HCT116 (cell line): ENCODE measurements at regions not wholly inside any gene's neighbourhood (a gene's known extent, or its start where the extent isn't known, plus 50 kb on each side); places are given as distances from the start of the nearest gene placed in this dataset.

ENCODE experiments used
- ATAC-seq: fragments of 200-7000 bp; cut with Tn5 transposase; 2 replicates; pipeline ENCODE4 v1.9.1; 2020; ENCODE audit warnings: mild to moderate bottlenecking, moderate library complexity
- BruUV-seq: library from RNA; stranded (reverse); fragments of 400-500 nt; replicated peaks from 2 replicates; lab custom pipeline; 2021; lab: Mats Ljungman, UMichigan
- CTCF ChIA-PET: fragments of 300-600 bp; sonication (Branson Sonifier 250); formaldehyde crosslinking; loops from one replicate; lab custom pipeline; 2021; ENCODE audit warnings: antibody characterized with exemption; lab: Charles Lee
- POLR2A ChIA-PET: fragments of 300-600, 350-600 bp; sonication (Branson Sonifier 250); formaldehyde crosslinking; loops from one replicate; lab custom pipeline; 2021; ENCODE audit warnings: antibody characterized with exemption; lab: Charles Lee
- RAD21 ChIA-PET, 2 experiments: fragments of 300-600 bp; sonication (Branson Sonifier 250); formaldehyde crosslinking; loops; one replicate each; lab custom pipeline; 2023; ENCODE audit warnings: low total read pairs in 2 of 2; ENCODE audit not compliant: uncharacterized antibody in 2 of 2, unreplicated experiment in 2 of 2, low non-redundant PET in 1 of 2; lab: Charles Lee
- DNase-seq: peaks from one replicate; pipeline ENCODE4 v3.0.0-alpha.2; 2010; ENCODE audit warnings: low read depth, low spot score
- H2AFZ ChIP-seq: fragments of 200-600 bp; shearing (Covaris generic), sonication (generic); 2 replicates; pipeline ENCODE4 v1.6.1; 2017; ENCODE audit warnings: low read depth, mixed run types, mixed read lengths, antibody characterized with exemption, low read length; ENCODE audit not compliant: poor library complexity, severe bottlenecking
- H3K27ac ChIP-seq: 2 replicates; pipeline ENCODE4 v1.5.1; 2012; ENCODE audit warnings: low read depth, low read length
- H3K27me3 ChIP-seq: fragments of 200-600 bp; sonication (generic); 2 replicates; pipeline ENCODE4 v1.6.1; 2016; ENCODE audit warnings: mixed run types, low read length, mixed read lengths; ENCODE audit not compliant: insufficient read depth
- H3K36me3 ChIP-seq, 2 experiments: fragments of 200-500 bp in 1 of 2; fragments of 200-600 bp in 1 of 2; sonication (Bioruptor generic) in 1 of 2; sonication (generic) in 1 of 2; 2 replicates each; pipeline versions ENCODE4 v1.5.1 to v1.6.1; 2014 to 2016; ENCODE audit warnings: low read length in 2 of 2, inconsistent platforms in 1 of 2, mixed read lengths in 1 of 2, mixed run types in 1 of 2; ENCODE audit not compliant: insufficient read depth in 2 of 2, control insufficient read depth in 1 of 2
- H3K4me1 ChIP-seq, 2 experiments: fragments of 200-600 bp in 1 of 2; sonication (generic) in 1 of 2; 2 replicates each; pipeline versions ENCODE4 v1.5.1 to v1.6.1; 2012 to 2017; ENCODE audit warnings: low read length in 2 of 2, inconsistent platforms in 1 of 2, mild to moderate bottlenecking in 1 of 2, mixed read lengths in 1 of 2, mixed run types in 1 of 2, moderate library complexity in 1 of 2; ENCODE audit not compliant: insufficient read depth in 2 of 2, control insufficient read depth in 1 of 2
- H3K4me2 ChIP-seq: fragments of 200-600 bp; sonication (generic); 2 replicates; pipeline ENCODE4 v1.6.1; 2017; ENCODE audit warnings: mixed run types, low read length, mixed read lengths
- H3K4me3 ChIP-seq, 2 experiments: fragments of 200-600 bp in 1 of 2; sonication (generic) in 1 of 2; replicated peaks in 1 of 2; 2 replicates each; pipeline ENCODE4 v1.5.1; 2011 to 2016; ENCODE audit warnings: low read length in 2 of 2, control low read depth in 1 of 2, low read depth in 1 of 2, mild to moderate bottlenecking in 1 of 2, mixed read lengths in 1 of 2, mixed run types in 1 of 2
- H3K79me2 ChIP-seq: fragments of 200-600 bp; sonication (generic); 2 replicates; pipeline ENCODE4 v1.6.1; 2017; ENCODE audit warnings: mild to moderate bottlenecking, mixed run types, low read length, moderate library complexity, mixed read lengths; ENCODE audit not compliant: insufficient read depth
- H3K9ac ChIP-seq: fragments of 200-600 bp; sonication (generic); 2 replicates; pipeline ENCODE4 v1.6.1; 2016; ENCODE audit warnings: low read length, mixed read lengths
- H3K9me2 ChIP-seq: fragments of 200-600 bp; sonication (generic), shearing (Covaris generic); 2 replicates; pipeline ENCODE4 v1.6.1; 2017; ENCODE audit warnings: mixed run types, mild to moderate bottlenecking, moderate library complexity; ENCODE audit not compliant: insufficient read depth
- H3K9me3 ChIP-seq, 2 experiments: fragments of 200-500 bp in 1 of 2; fragments of 200-600 bp in 1 of 2; sonication (Bioruptor generic) in 1 of 2; sonication (generic) in 1 of 2; 2 replicates each; pipeline ENCODE4 v1.6.1; 2014 to 2017; ENCODE audit warnings: low read length in 2 of 2, mixed read lengths in 2 of 2, inconsistent platforms in 1 of 2, low read depth in 1 of 2, mild to moderate bottlenecking in 1 of 2, mixed run types in 1 of 2, moderate library complexity in 1 of 2; ENCODE audit not compliant: control insufficient read depth in 1 of 2, insufficient read depth in 1 of 2
- H4K20me1 ChIP-seq: fragments of 200-600 bp; sonication (generic), shearing (Covaris generic); 2 replicates; pipeline ENCODE4 v1.6.1; 2017; ENCODE audit warnings: mixed run types, mild to moderate bottlenecking, moderate library complexity; ENCODE audit not compliant: insufficient read depth
- CBX3 ChIP-seq: IDR thresholded peaks from 2 replicates; pipeline ENCODE4 v1.6.1; 2012; ENCODE audit warnings: low read depth
- CEBPB ChIP-seq: IDR thresholded peaks from 2 replicates; pipeline ENCODE4 v1.6.1; 2012; ENCODE audit warnings: low read depth
- EGR1 ChIP-seq: IDR thresholded peaks from 2 replicates; pipeline ENCODE4 v1.6.1; 2012; ENCODE audit warnings: low read depth
- ELF1 ChIP-seq: IDR thresholded peaks from 2 replicates; pipeline ENCODE4 v1.6.1; 2012; ENCODE audit warnings: low read depth, borderline replicate concordance
- EZH2 ChIP-seq: fragments of 200-600 bp; sonication (generic); IDR thresholded peaks from 2 replicates; pipeline ENCODE4 v1.6.1; 2017; ENCODE audit warnings: antibody characterized with exemption, mixed run types
- EZH2phosphoT487 ChIP-seq: fragments of 200-600 bp; IDR thresholded peaks from 2 replicates; pipeline ENCODE4 v1.6.1; 2018; ENCODE audit warnings: antibody characterized with exemption, borderline replicate concordance
- FOSL1 ChIP-seq: IDR thresholded peaks from 2 replicates; pipeline ENCODE4 v1.6.1; 2012; ENCODE audit warnings: low read depth
- JUND ChIP-seq: IDR thresholded peaks from 2 replicates; pipeline ENCODE4 v1.6.1; 2012
- POLR2A ChIP-seq: IDR thresholded peaks from 2 replicates; pipeline ENCODE4 v1.7.0; 2011; ENCODE audit warnings: borderline replicate concordance; ENCODE audit not compliant: insufficient read depth, insufficient read length; ENCODE audit errors: extremely low read depth
- POLR2AphosphoS5 ChIP-seq: IDR thresholded peaks from 2 replicates; pipeline ENCODE4 v1.6.1; 2011; ENCODE audit warnings: mild to moderate bottlenecking, low read depth, low read length, moderate library complexity
- RAD21 ChIP-seq: IDR thresholded peaks from 2 replicates; pipeline ENCODE4 v1.6.1; 2012; ENCODE audit warnings: low read depth, mild to moderate bottlenecking
- SP1 ChIP-seq: IDR thresholded peaks from 2 replicates; pipeline ENCODE4 v1.6.1; 2012; ENCODE audit warnings: low read depth
- TCF7L2 ChIP-seq: IDR thresholded peaks from 2 replicates; pipeline ENCODE4 v1.7.0; 2011; ENCODE audit warnings: borderline replicate concordance, inconsistent platforms; ENCODE audit not compliant: insufficient read depth, insufficient read length; ENCODE audit errors: extremely low read depth
- YY1 ChIP-seq: IDR thresholded peaks from 2 replicates; pipeline ENCODE4 v1.6.1; 2011; ENCODE audit warnings: low read length, low read depth, moderate library complexity, mild to moderate bottlenecking; ENCODE audit not compliant: insufficient replicate concordance; ENCODE audit errors: extremely low read depth
- ZFX ChIP-seq: fragments of 450-650 bp; IDR thresholded peaks from 2 replicates; pipeline ENCODE4 v1.6.1; 2017
- ZNF274 ChIP-seq: fragments of 200-500 bp; sonication (Bioruptor generic); IDR thresholded peaks from 2 replicates; pipeline ENCODE4 v1.6.1; 2014; ENCODE audit warnings: mild to moderate bottlenecking, low read depth, low read length, inconsistent platforms
- intact Hi-C: fragments of 100-400 bp; cut with micrococcal nuclease; formaldehyde crosslinking; loops from 2 replicates; pipeline ENCODE4 v1.10.0; 2022
- TF ChIP-seq, protein P1 (sequence below): IDR thresholded peaks from 2 replicates; pipeline ENCODE4 v1.6.1; 2012; ENCODE audit warnings: low read depth
- TF ChIP-seq, protein P2 (sequence below): IDR thresholded peaks from 2 replicates; pipeline ENCODE4 v1.6.1; 2012
- TF ChIP-seq, protein P3 (sequence below), 3 experiments: fragments of 200-600 bp in 1 of 3; sonication (generic) in 1 of 3; IDR thresholded peaks in 2 of 3; conservative IDR thresholded peaks in 1 of 3; 2 replicates each; pipeline ENCODE4 v1.5.1; 2012 to 2017; ENCODE audit warnings: low read depth in 2 of 3, low read length in 2 of 3, antibody characterized with exemption in 1 of 3, borderline replicate concordance in 1 of 3, control low read depth in 1 of 3, mild to moderate bottlenecking in 1 of 3, mixed read lengths in 1 of 3, mixed run types in 1 of 3, moderate library complexity in 1 of 3; ENCODE audit not compliant: insufficient read depth in 1 of 3

DNA sequence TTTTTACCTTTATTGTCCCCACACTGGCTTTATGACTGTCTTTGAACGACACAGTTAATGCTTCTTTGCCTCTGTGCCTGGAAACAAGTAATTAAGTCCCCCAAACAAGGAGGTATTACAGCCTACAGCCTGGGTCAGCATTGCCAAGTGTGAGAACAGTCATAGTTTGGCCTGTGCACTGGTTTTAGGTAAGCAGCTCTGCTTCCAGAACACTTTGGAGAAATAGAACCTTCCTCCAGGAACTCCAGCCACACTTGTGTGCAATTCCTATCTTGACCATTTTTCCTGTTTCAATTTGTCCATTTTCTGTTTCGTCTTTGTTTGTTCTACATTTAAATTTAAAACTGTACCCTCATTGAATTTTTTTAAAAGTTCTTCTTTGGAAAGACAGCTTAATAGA is 568.2 kb downstream of the TUSC7 start:
- DNase-seq (no peak), ATAC-seq (no peak)
- TF ChIP-seq, protein P1, sequence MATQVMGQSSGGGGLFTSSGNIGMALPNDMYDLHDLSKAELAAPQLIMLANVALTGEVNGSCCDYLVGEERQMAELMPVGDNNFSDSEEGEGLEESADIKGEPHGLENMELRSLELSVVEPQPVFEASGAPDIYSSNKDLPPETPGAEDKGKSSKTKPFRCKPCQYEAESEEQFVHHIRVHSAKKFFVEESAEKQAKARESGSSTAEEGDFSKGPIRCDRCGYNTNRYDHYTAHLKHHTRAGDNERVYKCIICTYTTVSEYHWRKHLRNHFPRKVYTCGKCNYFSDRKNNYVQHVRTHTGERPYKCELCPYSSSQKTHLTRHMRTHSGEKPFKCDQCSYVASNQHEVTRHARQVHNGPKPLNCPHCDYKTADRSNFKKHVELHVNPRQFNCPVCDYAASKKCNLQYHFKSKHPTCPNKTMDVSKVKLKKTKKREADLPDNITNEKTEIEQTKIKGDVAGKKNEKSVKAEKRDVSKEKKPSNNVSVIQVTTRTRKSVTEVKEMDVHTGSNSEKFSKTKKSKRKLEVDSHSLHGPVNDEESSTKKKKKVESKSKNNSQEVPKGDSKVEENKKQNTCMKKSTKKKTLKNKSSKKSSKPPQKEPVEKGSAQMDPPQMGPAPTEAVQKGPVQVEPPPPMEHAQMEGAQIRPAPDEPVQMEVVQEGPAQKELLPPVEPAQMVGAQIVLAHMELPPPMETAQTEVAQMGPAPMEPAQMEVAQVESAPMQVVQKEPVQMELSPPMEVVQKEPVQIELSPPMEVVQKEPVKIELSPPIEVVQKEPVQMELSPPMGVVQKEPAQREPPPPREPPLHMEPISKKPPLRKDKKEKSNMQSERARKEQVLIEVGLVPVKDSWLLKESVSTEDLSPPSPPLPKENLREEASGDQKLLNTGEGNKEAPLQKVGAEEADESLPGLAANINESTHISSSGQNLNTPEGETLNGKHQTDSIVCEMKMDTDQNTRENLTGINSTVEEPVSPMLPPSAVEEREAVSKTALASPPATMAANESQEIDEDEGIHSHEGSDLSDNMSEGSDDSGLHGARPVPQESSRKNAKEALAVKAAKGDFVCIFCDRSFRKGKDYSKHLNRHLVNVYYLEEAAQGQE = no peak
- TF ChIP-seq JUND (no peak), CBX3 (no peak), EGR1 (no peak), POLR2A (no peak), EZH2phosphoT487 (no peak), ZFX (no peak), TCF7L2 (no peak), ZNF274 (no peak), SP1 (no peak), RAD21 (no peak), ELF1 (no peak), EZH2 (no peak), POLR2AphosphoS5 (no peak), CEBPB (no peak), YY1 (no peak), FOSL1 (no peak)
- TF ChIP-seq, protein P2, sequence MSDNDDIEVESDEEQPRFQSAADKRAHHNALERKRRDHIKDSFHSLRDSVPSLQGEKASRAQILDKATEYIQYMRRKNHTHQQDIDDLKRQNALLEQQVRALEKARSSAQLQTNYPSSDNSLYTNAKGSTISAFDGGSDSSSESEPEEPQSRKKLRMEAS = no peak
- TF ChIP-seq, protein P3, sequence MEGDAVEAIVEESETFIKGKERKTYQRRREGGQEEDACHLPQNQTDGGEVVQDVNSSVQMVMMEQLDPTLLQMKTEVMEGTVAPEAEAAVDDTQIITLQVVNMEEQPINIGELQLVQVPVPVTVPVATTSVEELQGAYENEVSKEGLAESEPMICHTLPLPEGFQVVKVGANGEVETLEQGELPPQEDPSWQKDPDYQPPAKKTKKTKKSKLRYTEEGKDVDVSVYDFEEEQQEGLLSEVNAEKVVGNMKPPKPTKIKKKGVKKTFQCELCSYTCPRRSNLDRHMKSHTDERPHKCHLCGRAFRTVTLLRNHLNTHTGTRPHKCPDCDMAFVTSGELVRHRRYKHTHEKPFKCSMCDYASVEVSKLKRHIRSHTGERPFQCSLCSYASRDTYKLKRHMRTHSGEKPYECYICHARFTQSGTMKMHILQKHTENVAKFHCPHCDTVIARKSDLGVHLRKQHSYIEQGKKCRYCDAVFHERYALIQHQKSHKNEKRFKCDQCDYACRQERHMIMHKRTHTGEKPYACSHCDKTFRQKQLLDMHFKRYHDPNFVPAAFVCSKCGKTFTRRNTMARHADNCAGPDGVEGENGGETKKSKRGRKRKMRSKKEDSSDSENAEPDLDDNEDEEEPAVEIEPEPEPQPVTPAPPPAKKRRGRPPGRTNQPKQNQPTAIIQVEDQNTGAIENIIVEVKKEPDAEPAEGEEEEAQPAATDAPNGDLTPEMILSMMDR (IDR thresholded peaks at IDR 0.05 in 2 of 3, conservative IDR thresholded peaks at IDR 0.05 in 1 of 3; ENCODE audit: borderline replicate concordance in 1 of 3, insufficient read depth in 1 of 3, low read depth in 2 of 3, low read length in 2 of 3) = no peak
- Histone ChIP-seq H3K4me3 (no peak overlapping the region), H2AFZ (no peak overlapping the region), H3K9me2 (no peaks in the 10 kb centered on the region), H3K79me2 (no peaks in the 10 kb centered on the region), H3K4me2 (no peak overlapping the region), H3K27me3 (no peaks in the 10 kb centered on the region), H4K20me1 (no peaks in the 10 kb centered on the region), H3K9ac (no peak overlapping the region), H3K36me3 (no peaks in the 10 kb centered on the region), H3K9me3 (no peaks in the 10 kb centered on the region), H3K4me1 (peaks cover 0 to 6% of the 10 kb centered on the region in 2 experiments; a peak in 1 of 4 replicates), H3K27ac (no peak overlapping the region)
- BruUV-seq = no TSS peak
- ChIA-PET CTCF (no interaction called here), POLR2A (no interaction called here), RAD21 (interaction anchor here in 1 of 2 experiments (0.6 kb wide), 1 partner anchor 122 kb away, joined by 3 read pairs; no protein-coding TSS in a partner anchor)
- intact Hi-C loops = no loop called here
